ENCODE measurements at regions not wholly inside any gene's neighbourhood (a gene's known extent, or its start where the extent isn't known, plus 50 kb on each side); places are given as distances from the start of the nearest gene placed in this dataset.

DNA sequence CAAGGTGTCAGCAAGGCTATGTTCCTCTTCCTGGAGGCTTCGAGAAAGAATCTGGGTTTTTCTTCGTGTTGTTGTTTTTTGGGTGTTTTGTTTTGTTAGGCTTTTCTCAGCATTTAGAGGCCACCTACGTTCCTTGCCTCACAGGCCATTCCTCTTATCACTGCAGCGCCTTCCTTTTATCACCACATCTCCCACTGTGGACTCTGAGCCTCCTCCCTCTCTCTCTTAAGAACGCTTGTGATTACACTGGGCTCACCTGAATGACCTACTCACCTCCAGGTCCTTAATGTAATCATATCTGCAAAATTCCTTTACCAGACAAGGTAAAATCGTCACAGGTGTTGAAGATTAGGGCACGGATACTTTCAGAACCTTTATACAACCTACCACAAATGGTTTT lies 340.8 kb downstream of the DTWD2 start:
- no peaks in the 10 kb centered on the region for H3K36me3 ChIP-seq (ENCODE audit: control insufficient read depth in 2 of 2, extremely low read depth in 1 of 2, insufficient read depth in 2 of 2, low read length in 2 of 2)
- no peak overlapping the region for H3K9ac ChIP-seq (ENCODE audit: control insufficient read depth, extremely low read depth, insufficient read depth, low read length)
- DNase-seq (ENCODE audit: low read depth, low spot score) (no peak), FAIRE-seq (no peak)
- H3K4me2 ChIP-seq (ENCODE audit: control insufficient read depth, extremely low read depth, insufficient read depth, low read depth, low read length), result no peak overlapping the region
- H3K4me1 ChIP-seq (ENCODE audit: control insufficient read depth, extremely low read depth, insufficient read depth, low read length), result no peaks in the 10 kb centered on the region
- no peak overlapping the region for H2AFZ ChIP-seq (ENCODE audit: control insufficient read depth, low read length)
- no peaks in the 10 kb centered on the region for H4K20me1 ChIP-seq (ENCODE audit: control insufficient read depth, extremely low read depth, insufficient read depth, low read length)
- H3K9me3 ChIP-seq (ENCODE audit: control insufficient read depth, low read depth, low read length), result no peaks in the 10 kb centered on the region
- dilution Hi-C loops (cut with MboI; ENCODE audit: extremely low pct_ligation_motif_present, low sequenced_read_pairs), result no loop called here
- no peaks in the 10 kb centered on the region for H3K9me1 ChIP-seq (ENCODE audit: control insufficient read depth, extremely low read depth, insufficient read depth, low read length)
- H3K4me3 ChIP-seq (ENCODE audit: control insufficient read depth in 2 of 3, extremely low read depth in 1 of 3, insufficient read depth in 2 of 3, low read depth in 1 of 3, low read length in 3 of 3), result no peak overlapping the region
- H3K27me3 ChIP-seq (ENCODE audit: control insufficient read depth, extremely low read depth, insufficient read depth, low read length), result no peaks in the 10 kb centered on the region
- no peaks in the 10 kb centered on the region for H3K79me2 ChIP-seq (ENCODE audit: control insufficient read depth, insufficient read depth, low read length)
- TF ChIP-seq, protein P1, sequence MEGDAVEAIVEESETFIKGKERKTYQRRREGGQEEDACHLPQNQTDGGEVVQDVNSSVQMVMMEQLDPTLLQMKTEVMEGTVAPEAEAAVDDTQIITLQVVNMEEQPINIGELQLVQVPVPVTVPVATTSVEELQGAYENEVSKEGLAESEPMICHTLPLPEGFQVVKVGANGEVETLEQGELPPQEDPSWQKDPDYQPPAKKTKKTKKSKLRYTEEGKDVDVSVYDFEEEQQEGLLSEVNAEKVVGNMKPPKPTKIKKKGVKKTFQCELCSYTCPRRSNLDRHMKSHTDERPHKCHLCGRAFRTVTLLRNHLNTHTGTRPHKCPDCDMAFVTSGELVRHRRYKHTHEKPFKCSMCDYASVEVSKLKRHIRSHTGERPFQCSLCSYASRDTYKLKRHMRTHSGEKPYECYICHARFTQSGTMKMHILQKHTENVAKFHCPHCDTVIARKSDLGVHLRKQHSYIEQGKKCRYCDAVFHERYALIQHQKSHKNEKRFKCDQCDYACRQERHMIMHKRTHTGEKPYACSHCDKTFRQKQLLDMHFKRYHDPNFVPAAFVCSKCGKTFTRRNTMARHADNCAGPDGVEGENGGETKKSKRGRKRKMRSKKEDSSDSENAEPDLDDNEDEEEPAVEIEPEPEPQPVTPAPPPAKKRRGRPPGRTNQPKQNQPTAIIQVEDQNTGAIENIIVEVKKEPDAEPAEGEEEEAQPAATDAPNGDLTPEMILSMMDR (optimal IDR thresholded peaks at IDR 0.05 in 1 of 3, IDR thresholded peaks at IDR 0.05 in 1 of 3, conservative IDR thresholded peaks at IDR 0.05 in 1 of 3; ENCODE audit: extremely low read depth in 1 of 3, insufficient read depth in 2 of 3, low read length in 3 of 3), result no peak
- no peak for TF ChIP-seq EZH2 (IDR thresholded peaks at IDR 0.05; ENCODE audit: low read length)
- H3K27ac ChIP-seq (ENCODE audit: control insufficient read depth, insufficient read depth, low read length), result no peak overlapping the region

DNA sequence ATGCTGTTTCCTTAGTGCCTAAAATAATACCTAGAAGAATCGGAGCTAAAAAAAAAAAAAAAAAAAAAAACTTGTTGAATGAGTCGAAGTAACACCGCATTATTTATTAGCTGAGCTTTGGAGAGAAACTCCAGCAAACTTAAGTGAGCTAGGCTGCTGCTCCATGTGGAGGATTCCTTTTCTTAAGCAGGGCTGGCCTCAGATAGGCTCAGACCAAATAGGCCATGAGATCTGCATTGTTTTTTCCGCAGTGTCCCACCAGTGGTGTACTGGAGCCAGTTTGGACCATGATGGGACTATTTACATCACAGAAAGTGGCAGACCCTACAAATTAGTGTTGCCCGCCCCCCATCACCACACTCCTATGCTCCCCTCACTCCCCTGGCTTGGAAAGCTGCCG lies 341.4 kb downstream of the DTWD2 start:
- Histone ChIP-seq H4K20me1 (ENCODE audit: control insufficient read depth, extremely low read depth, insufficient read depth, low read length) (no peaks in the 10 kb centered on the region), H3K27me3 (ENCODE audit: control insufficient read depth, extremely low read depth, insufficient read depth, low read length) (no peaks in the 10 kb centered on the region), H3K4me3 (ENCODE audit: control insufficient read depth in 2 of 3, extremely low read depth in 1 of 3, insufficient read depth in 2 of 3, low read depth in 1 of 3, low read length in 3 of 3) (no peak overlapping the region), H3K27ac (ENCODE audit: control insufficient read depth, insufficient read depth, low read length) (no peak overlapping the region), H3K79me2 (ENCODE audit: control insufficient read depth, insufficient read depth, low read length) (no peaks in the 10 kb centered on the region), H3K36me3 (ENCODE audit: control insufficient read depth in 2 of 2, extremely low read depth in 1 of 2, insufficient read depth in 2 of 2, low read length in 2 of 2) (no peaks in the 10 kb centered on the region), H2AFZ (ENCODE audit: control insufficient read depth, low read length) (no peak overlapping the region), H3K9me3 (ENCODE audit: control insufficient read depth, low read depth, low read length) (no peaks in the 10 kb centered on the region), H3K9ac (ENCODE audit: control insufficient read depth, extremely low read depth, insufficient read depth, low read length) (no peak overlapping the region), H3K4me2 (ENCODE audit: control insufficient read depth, extremely low read depth, insufficient read depth, low read depth, low read length) (no peak overlapping the region), H3K4me1 (ENCODE audit: control insufficient read depth, extremely low read depth, insufficient read depth, low read length) (no peaks in the 10 kb centered on the region), H3K9me1 (ENCODE audit: control insufficient read depth, extremely low read depth, insufficient read depth, low read length) (no peaks in the 10 kb centered on the region)
- TF ChIP-seq, protein P1 (optimal IDR thresholded peaks at IDR 0.05 in 1 of 3, IDR thresholded peaks at IDR 0.05 in 1 of 3, conservative IDR thresholded peaks at IDR 0.05 in 1 of 3; ENCODE audit: extremely low read depth in 1 of 3, insufficient read depth in 2 of 3, low read length in 3 of 3), result no peak
- no peak for TF ChIP-seq EZH2 (IDR thresholded peaks at IDR 0.05; ENCODE audit: low read length)
- DNase-seq (ENCODE audit: low read depth, low spot score) (no peak), FAIRE-seq (no peak)
- dilution Hi-C loops (cut with MboI; ENCODE audit: extremely low pct_ligation_motif_present, low sequenced_read_pairs), result no loop called here

Measured in keratinocyte (primary cell).